Mesenchymal stem cell (in vitro differentiated cells and primary cell): ENCODE measurements at regions not wholly inside any gene's neighbourhood (a gene's known extent, or its start where the extent isn't known, plus 50 kb on each side); places are given as distances from the start of the nearest gene placed in this dataset.

ENCODE experiments used
- DNase-seq: peaks from one replicate; pipeline ENCODE4 v3.0.0-alpha.2; 2013
- H2AFZ ChIP-seq: one replicate; pipeline ENCODE4 v1.6.1; 2013; ENCODE audit warnings: low read depth, mild to moderate bottlenecking, control low read depth, inconsistent platforms, low read length, moderate library complexity
- H2AK5ac ChIP-seq: 2 replicates; pipeline ENCODE4 v1.6.1; 2013; ENCODE audit warnings: low read length, moderate library complexity, mild to moderate bottlenecking, inconsistent platforms; ENCODE audit not compliant: severe bottlenecking
- H2BK120ac ChIP-seq: one replicate; pipeline ENCODE4 v1.6.1; 2013; ENCODE audit warnings: low read depth, mild to moderate bottlenecking, inconsistent platforms, low read length, moderate library complexity
- H2BK12ac ChIP-seq, 2 experiments: one replicate each; pipeline ENCODE4 v1.6.1; 2013; ENCODE audit warnings: inconsistent platforms in 2 of 2, low read length in 2 of 2, mild to moderate bottlenecking in 2 of 2, moderate library complexity in 2 of 2, control low read depth in 1 of 2
- H2BK15ac ChIP-seq: one replicate; pipeline ENCODE4 v1.6.1; 2013; ENCODE audit warnings: mild to moderate bottlenecking, low read depth, inconsistent platforms; ENCODE audit not compliant: poor library complexity, severe bottlenecking
- H2BK5ac ChIP-seq: 2 replicates; pipeline ENCODE4 v1.6.1; 2013; ENCODE audit warnings: low read depth, mild to moderate bottlenecking, low read length, control low read depth, inconsistent platforms; ENCODE audit not compliant: poor library complexity, severe bottlenecking
- H3K14ac ChIP-seq, 2 experiments: one replicate each; pipeline ENCODE4 v1.6.1; 2013; ENCODE audit warnings: inconsistent platforms in 2 of 2, low read length in 2 of 2, control low read depth in 1 of 2, mild to moderate bottlenecking in 1 of 2, moderate library complexity in 1 of 2
- H3K18ac ChIP-seq, 2 experiments: one replicate each; pipeline ENCODE4 v1.6.1; 2013; ENCODE audit warnings: inconsistent platforms in 2 of 2, low read length in 2 of 2, control low read depth in 1 of 2, low read depth in 1 of 2, mild to moderate bottlenecking in 1 of 2
- H3K23ac ChIP-seq, 2 experiments: one replicate each; pipeline ENCODE4 v1.6.1; 2013; ENCODE audit warnings: inconsistent platforms in 2 of 2, low read length in 2 of 2, mild to moderate bottlenecking in 2 of 2, moderate library complexity in 2 of 2, control low read depth in 1 of 2
- H3K27ac ChIP-seq: 2 replicates; pipeline ENCODE4 v1.5.1; 2013; ENCODE audit warnings: mild to moderate bottlenecking, moderate library complexity, low read length, control low read depth, inconsistent platforms; ENCODE audit not compliant: poor library complexity, severe bottlenecking
- H3K27me3 ChIP-seq, 2 experiments: 2 replicates each; pipeline versions ENCODE4 v1.6.1 to v1.7.0; 2013; ENCODE audit warnings: low read length in 2 of 2, mild to moderate bottlenecking in 2 of 2, moderate library complexity in 2 of 2, control low read depth in 1 of 2, inconsistent platforms in 1 of 2; ENCODE audit not compliant: control insufficient read depth in 1 of 2, insufficient read depth in 1 of 2
- H3K36me3 ChIP-seq, 2 experiments: 2 replicates each; pipeline versions ENCODE4 v1.6.1 to v1.7.0; 2013; ENCODE audit warnings: low read length in 2 of 2, control low read depth in 1 of 2, inconsistent platforms in 1 of 2, low read depth in 1 of 2, mild to moderate bottlenecking in 1 of 2; ENCODE audit not compliant: insufficient read depth in 2 of 2, control insufficient read depth in 1 of 2
- H3K4ac ChIP-seq, 2 experiments: one replicate each; pipeline ENCODE4 v1.6.1; 2013; ENCODE audit warnings: inconsistent platforms in 2 of 2, low read length in 2 of 2, mild to moderate bottlenecking in 2 of 2, moderate library complexity in 2 of 2, control low read depth in 1 of 2, low read depth in 1 of 2
- H3K4me1 ChIP-seq: 2 replicates; pipeline ENCODE4 v1.6.1; 2013; ENCODE audit warnings: low read depth, low read length, control low read depth; ENCODE audit not compliant: control insufficient read depth, insufficient read depth
- H3K4me2 ChIP-seq: 2 replicates; pipeline ENCODE4 v1.6.1; 2013; ENCODE audit warnings: low read length, mild to moderate bottlenecking, inconsistent platforms; ENCODE audit not compliant: poor library complexity, severe bottlenecking
- H3K4me3 ChIP-seq, 2 experiments: 2 replicates each; pipeline versions ENCODE4 v1.5.1 to v1.7.0; 2013; ENCODE audit warnings: low read length in 2 of 2, mild to moderate bottlenecking in 2 of 2, control low read depth in 1 of 2, low read depth in 1 of 2; ENCODE audit not compliant: insufficient read depth in 1 of 2
- H3K79me1 ChIP-seq: replicated peaks from 2 replicates; pipeline ENCODE4 v1.6.1; 2013; ENCODE audit warnings: mild to moderate bottlenecking, control low read depth, low read length, inconsistent platforms; ENCODE audit not compliant: poor library complexity, severe bottlenecking
- H3K9ac ChIP-seq: 2 replicates; pipeline ENCODE4 v1.7.0; 2013; ENCODE audit warnings: mild to moderate bottlenecking, low read length, moderate library complexity
- H3K9me3 ChIP-seq: 2 replicates; pipeline ENCODE4 v1.7.0; 2013; ENCODE audit warnings: mild to moderate bottlenecking, low read length; ENCODE audit not compliant: control insufficient read depth
- H4K8ac ChIP-seq: one replicate; pipeline ENCODE4 v1.6.1; 2013; ENCODE audit warnings: inconsistent platforms, mild to moderate bottlenecking, low read length, moderate library complexity
- H4K91ac ChIP-seq: one replicate; pipeline ENCODE4 v1.6.1; 2013; ENCODE audit warnings: mild to moderate bottlenecking, low read length, inconsistent platforms
- WGBS: methylation state at CpG from one replicate; pipeline ENCODE4 v1.1.7; 2013; ENCODE audit warnings: mixed read lengths; 5-methylcytosine and 5-hydroxymethylcytosine counted together

DNA sequence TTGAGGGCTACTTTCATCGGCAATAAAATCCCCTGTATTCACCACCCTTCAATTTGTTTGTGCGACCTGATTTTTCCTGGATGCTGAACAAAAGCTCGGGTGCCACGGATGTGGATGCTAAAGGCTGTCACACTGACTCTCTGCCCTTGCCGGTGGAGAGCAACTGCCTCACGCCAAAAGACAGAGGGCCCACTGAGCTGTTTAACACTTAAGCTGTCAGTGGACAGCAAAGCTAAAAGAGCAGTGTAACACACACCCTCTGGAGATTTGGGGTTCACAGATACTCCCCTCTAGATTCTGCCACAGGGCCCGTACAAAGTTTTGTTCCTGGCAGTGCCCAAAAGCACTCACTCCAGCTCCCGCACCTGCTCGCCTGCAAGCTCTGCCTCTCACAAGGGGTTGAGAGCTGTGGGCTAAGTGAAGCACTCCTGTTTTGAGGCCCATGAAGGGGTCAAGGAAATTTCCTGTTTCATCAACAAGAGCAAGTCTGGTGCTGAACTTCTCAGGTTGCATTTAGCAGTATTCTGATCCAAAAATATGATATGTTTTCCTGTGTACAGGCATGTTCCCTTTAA lies 1571.9 kb downstream of the ADGRL3 start:
- no peaks in the 10 kb centered on the region for H3K36me3 ChIP-seq
- no peak overlapping the region for H4K91ac ChIP-seq
- H3K4ac ChIP-seq, result no peak overlapping the region
- H4K8ac ChIP-seq, result no peak overlapping the region
- no peak overlapping the region for H3K9ac ChIP-seq
- 75% methylated on average over 9 of the region's 9 CpGs for WGBS
- H3K4me2 ChIP-seq, result no peak overlapping the region
- H2BK12ac ChIP-seq, result no peak overlapping the region
- no peak overlapping the region for H2BK15ac ChIP-seq
- H3K18ac ChIP-seq, result no peak overlapping the region
- DNase-seq, result no peak
- no peak overlapping the region for H2BK120ac ChIP-seq
- no peak overlapping the region for H3K14ac ChIP-seq
- H2AK5ac ChIP-seq, result no peak overlapping the region
- H3K79me1 ChIP-seq, result no peaks in the 10 kb centered on the region
- H3K23ac ChIP-seq, result no peak overlapping the region
- H3K4me3 ChIP-seq, result no peak overlapping the region
- H3K27ac ChIP-seq, result no peak overlapping the region
- H2AFZ ChIP-seq, result no peak overlapping the region
- H3K27me3 ChIP-seq, result no peaks in the 10 kb centered on the region
- H2BK5ac ChIP-seq, result no peak overlapping the region
- H3K9me3 ChIP-seq, result no peaks in the 10 kb centered on the region
- H3K4me1 ChIP-seq, result no peaks in the 10 kb centered on the region

DNA sequence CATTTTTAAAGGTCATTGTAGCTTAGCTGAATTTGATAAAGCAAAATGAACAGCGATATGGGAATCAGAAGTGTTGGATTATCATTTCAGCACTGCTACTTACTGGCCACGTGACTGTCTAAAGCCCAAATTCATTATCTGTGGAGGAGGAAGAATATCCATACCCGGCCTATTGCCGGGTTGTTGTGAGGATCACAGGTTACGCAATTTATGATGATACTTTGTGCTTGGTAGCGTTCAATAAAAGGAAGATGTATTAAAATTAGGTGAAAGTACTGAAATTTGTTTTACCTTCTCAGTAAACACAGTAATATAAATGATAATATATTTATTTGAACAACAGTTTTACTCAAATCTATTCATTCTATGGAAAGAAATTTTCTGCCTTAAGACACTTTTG lies 1540.2 kb downstream of the ADGRL3 start:
- Histone ChIP-seq H2BK120ac (no peak overlapping the region), H3K27me3 (no peaks in the 10 kb centered on the region), H3K4ac (no peak overlapping the region), H3K4me3 (no peak overlapping the region), H2BK5ac (no peak overlapping the region), H3K79me1 (no peaks in the 10 kb centered on the region), H3K9ac (no peak overlapping the region), H3K18ac (no peak overlapping the region), H2BK15ac (no peak overlapping the region), H2AK5ac (no peak overlapping the region), H3K4me2 (no peak overlapping the region), H3K4me1 (no peaks in the 10 kb centered on the region), H3K9me3 (peaks cover 3% of the 10 kb centered on the region), H3K14ac (no peak overlapping the region), H2BK12ac (no peak overlapping the region), H4K91ac (no peak overlapping the region), H2AFZ (no peak overlapping the region), H3K36me3 (no peaks in the 10 kb centered on the region), H3K23ac (no peak overlapping the region), H4K8ac (no peak overlapping the region), H3K27ac (no peak overlapping the region)
- DNase-seq, result no peak
- 86% methylated on average over 5 of the region's 6 CpGs for WGBS

DNA sequence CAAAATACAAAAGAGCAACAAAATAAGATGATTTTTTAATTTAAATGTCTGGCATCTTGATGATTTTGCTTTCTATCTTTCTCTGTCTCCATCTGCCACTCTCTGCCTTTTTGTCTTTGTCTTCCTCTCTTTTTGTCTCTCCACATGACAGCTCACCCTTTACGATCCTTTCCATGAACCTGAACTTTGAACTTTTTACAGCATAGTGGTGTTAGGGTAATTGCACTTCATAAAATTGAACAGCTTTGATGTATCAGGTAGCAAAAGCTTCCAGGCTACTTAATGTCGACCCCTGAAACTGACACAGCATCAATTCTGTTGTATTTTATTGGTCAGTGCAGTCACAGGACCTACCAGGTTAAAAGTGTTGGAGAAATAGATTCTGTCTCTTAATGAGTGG lies 1517.0 kb downstream of the ADGRL3 start:
- Histone ChIP-seq H3K27ac (no peak overlapping the region), H3K14ac (no peak overlapping the region), H4K91ac (no peak overlapping the region), H3K23ac (no peak overlapping the region), H2BK15ac (no peak overlapping the region), H2BK12ac (no peak overlapping the region), H3K4me3 (no peak overlapping the region), H3K4me2 (no peak overlapping the region), H2BK5ac (no peak overlapping the region), H3K4me1 (no peaks in the 10 kb centered on the region), H4K8ac (no peak overlapping the region), H3K4ac (no peak overlapping the region), H3K27me3 (no peaks in the 10 kb centered on the region), H3K18ac (no peak overlapping the region), H3K79me1 (no peaks in the 10 kb centered on the region), H3K9me3 (no peaks in the 10 kb centered on the region), H3K9ac (no peak overlapping the region), H3K36me3 (no peaks in the 10 kb centered on the region), H2BK120ac (no peak overlapping the region), H2AK5ac (no peak overlapping the region), H2AFZ (no peak overlapping the region)
- WGBS, result 13% methylated on average over 1 of the region's 2 CpGs
- no peak for DNase-seq

DNA sequence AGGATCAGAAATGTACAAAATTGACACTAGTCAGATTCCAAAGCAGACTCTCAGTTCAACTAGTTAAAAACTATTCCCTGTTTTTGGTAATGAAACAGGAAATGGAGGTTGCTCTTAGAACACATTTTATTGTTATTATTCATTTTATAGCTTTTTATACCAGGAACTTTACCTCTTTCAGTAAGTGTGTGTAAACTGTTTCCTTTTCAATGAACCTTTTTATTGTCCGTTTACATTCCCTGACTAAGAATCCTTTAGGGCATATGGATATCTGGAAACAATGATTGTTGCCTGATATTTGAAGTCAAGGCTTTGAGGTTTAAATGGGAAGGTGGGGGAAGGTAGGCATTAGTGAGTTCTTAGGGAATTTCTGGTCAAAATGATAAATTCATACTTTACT lies 1511.4 kb downstream of the ADGRL3 start:
- Histone ChIP-seq H3K23ac (no peak overlapping the region), H3K79me1 (no peaks in the 10 kb centered on the region), H2AFZ (no peak overlapping the region), H3K4me2 (no peak overlapping the region), H2BK15ac (no peak overlapping the region), H3K4me1 (no peaks in the 10 kb centered on the region), H2BK5ac (no peak overlapping the region), H2AK5ac (no peak overlapping the region), H3K36me3 (no peaks in the 10 kb centered on the region), H3K4me3 (no peak overlapping the region), H3K4ac (no peak overlapping the region), H2BK120ac (no peak overlapping the region), H3K14ac (no peak overlapping the region), H3K9ac (no peak overlapping the region), H3K18ac (no peak overlapping the region), H3K9me3 (no peaks in the 10 kb centered on the region), H4K91ac (no peak overlapping the region), H3K27ac (no peak overlapping the region), H4K8ac (no peak overlapping the region), H2BK12ac (no peak overlapping the region), H3K27me3 (no peaks in the 10 kb centered on the region)
- DNase-seq, result no peak
- no CpG with 5 or more reads among the region's 1 CpG for WGBS
